ENCODE measurements at regions not wholly inside any gene's neighbourhood (a gene's known extent, or its start where the extent isn't known, plus 50 kb on each side); places are given as distances from the start of the nearest gene placed in this dataset.
"Not testable (repeated sequence)": the region's sequence is repeated elsewhere in the genome, so short reads cannot be mapped to it uniquely, and the experiment has no call there.

DNA sequence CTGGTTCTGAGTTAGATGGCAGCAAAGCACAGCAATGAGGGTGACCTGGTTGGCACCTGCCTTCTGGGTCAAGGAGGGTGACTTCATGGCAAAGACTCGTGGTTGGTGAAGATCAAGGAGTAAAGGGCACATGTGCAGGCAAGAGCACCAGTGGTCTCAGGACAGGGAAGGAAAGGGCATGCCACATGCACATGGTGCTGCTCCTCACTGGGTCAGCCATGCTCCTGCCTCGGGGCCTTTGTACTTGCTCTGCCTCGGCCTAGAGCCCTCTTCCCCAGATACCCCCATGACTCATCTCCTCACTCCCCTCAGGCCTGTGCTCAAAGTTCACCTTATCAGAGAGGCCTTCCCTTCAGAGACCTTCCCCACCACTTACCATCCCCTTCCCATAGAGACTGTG, 106.7 kb upstream of the KDM7A start:
- no peak for DNase-seq (ENCODE audit: low read depth in 4 of 4, low spot score in 2 of 4)

GRCh38 chr7:140281960-140282359, 105.2 kb upstream of the KDM7A start:
- no peak for DNase-seq (ENCODE audit: low read depth in 4 of 4, low spot score in 2 of 4)

DNA sequence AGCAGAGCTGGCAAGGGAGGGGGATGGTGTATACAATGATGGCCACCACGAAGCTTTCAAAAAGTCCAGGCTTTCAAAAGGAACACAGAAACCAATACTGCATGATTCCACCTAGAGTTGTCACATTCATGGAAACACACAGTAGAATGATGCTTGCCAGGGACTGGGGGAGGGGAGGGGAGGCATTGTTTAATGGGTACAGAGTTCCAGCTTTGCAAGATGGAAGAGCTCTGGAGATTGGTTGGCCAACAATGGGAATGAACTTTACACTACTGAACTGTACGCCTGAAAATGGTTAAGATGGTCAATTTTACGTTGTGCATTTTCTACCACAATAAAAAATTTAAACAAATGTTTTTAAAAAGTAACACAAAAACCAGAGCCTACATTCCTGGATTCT, 104.5 kb upstream of the KDM7A start:
- DNase-seq (ENCODE audit: low read depth in 4 of 4, low spot score in 2 of 4), result no peak

- no peak for DNase-seq (ENCODE audit: low read depth in 4 of 4, low spot score in 2 of 4)
Observed at GRCh38 chr7:140276001-140276400, 99.2 kb upstream of the KDM7A start.

- peak in 1 of 4 donors; percentile 16 for DNase-seq (ENCODE audit: low read depth in 4 of 4, low spot score in 2 of 4)
Observed at GRCh38 chr7:140275069-140275965, 98.5 kb upstream of the KDM7A start.

DNA sequence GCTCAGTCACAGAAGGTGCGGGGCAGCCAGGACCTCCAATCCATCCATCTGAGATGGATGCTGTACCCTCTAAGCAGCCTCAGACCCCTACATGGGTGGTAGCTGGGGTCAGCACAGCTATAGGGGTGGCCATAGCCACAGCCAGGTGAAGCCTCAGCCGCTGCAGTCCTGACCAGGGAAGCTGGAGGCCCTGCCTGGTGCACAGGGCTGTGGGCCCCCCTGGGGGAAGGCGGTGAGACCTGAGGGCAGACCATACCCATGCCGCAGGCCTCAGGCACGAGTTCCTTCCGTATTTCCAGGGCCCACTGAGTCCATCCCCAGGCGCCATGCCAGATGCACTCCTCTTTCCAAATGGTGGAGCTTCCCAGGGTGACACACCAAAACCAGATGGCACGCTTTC, 96.6 kb upstream of the KDM7A start:
- DNase-seq (ENCODE audit: low read depth in 4 of 4, low spot score in 2 of 4), result no peak

GRCh38 chr7:140271643-140271968, 94.8 kb upstream of the KDM7A start:
- not testable (repeated sequence) for DNase-seq (ENCODE audit: low read depth in 4 of 4, low spot score in 2 of 4)

- DNase-seq (ENCODE audit: low read depth in 4 of 4, low spot score in 2 of 4), result no peak
Observed at GRCh38 chr7:140269004-140269638, 92.3 kb upstream of the KDM7A start.

GRCh38 chr7:140267381-140268226, 90.8 kb upstream of the KDM7A start:
- DNase-seq (ENCODE audit: low read depth in 4 of 4, low spot score in 2 of 4), result no peak

GRCh38 chr7:140263277-140263676, 86.5 kb upstream of the KDM7A start:
- DNase-seq (ENCODE audit: low read depth in 4 of 4, low spot score in 2 of 4), result no peak

- no peak for DNase-seq (ENCODE audit: low read depth in 4 of 4, low spot score in 2 of 4)
Observed at GRCh38 chr7:140262242-140262903, 85.6 kb upstream of the KDM7A start.

- DNase-seq (ENCODE audit: low read depth in 4 of 4, low spot score in 2 of 4), result no peak
Observed at GRCh38 chr7:140261522-140261921, 84.7 kb upstream of the KDM7A start.

DNA sequence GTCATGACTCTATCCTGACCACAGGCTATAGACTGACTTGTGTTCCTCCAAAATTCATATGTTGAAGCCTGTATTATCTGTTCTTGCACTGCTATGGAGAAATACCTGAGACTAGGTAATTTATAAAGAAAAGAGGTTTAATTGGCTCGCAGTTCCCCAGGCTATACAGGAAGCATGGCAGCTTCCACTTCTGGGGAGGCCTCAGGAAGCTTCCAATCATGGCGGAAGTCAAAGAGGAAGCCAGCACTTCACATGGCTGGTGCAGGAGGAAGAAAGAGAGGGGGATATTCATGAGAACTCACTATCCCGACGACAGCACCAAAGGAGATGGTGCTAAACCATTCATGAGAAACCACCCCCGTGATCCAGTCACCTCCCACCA, 84.3 kb upstream of the KDM7A start:
- no peak for DNase-seq (ENCODE audit: low read depth in 4 of 4, low spot score in 2 of 4)

DNA sequence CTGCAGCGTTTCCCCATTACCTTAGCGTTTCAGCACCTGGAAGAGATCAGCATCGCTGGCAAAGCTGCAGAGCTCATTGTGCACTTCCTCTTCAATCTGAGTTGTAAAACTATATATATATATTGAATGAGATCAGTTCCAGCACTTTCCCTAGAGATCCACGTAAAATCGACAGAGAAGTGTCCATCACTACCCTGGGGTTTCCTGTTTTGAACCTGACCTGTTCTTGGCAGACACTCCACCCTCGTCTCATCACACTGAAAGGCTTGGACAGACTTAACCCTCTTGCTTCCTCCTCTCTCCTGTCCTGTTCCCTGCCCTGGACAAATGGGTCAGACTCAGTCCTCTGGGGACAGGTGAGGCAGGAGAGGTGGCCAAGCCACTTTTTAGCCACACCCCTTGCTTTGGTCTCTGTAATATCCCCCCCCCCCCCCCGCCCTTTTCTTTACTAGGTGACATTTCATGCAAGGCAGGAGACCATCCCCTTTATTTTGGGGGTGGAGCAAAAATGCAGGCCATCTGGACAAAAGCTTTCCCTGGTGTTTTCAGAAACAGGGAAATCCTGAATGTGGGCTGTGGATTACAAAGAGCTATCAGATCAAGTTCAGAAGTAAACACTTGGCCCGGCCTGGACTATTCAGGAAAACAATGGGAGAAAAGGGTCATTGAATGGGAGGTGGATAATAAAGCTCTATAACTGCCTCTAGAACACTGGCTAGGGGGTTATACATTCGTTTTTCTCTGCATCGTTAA, 83.7 kb upstream of the KDM7A start:
- DNase-seq (ENCODE audit: low read depth in 4 of 4, low spot score in 2 of 4), result no peak

DNA sequence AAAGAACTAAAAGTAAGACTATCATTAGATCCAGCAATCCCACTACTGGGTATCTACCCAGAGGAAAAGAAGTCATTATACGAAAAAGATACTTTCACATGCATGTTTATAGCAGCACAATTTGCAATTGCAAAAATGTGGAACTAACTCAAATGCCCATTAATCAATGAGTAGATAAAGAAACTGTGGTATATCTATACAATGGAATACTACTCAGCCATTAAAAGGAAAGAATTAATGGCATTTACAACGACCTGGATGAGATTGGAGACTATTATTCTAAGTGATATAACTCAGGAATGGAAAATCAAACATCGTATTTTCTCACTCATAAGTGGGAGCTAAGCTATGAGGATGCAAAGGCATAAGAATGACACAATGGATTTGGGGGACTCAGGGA, 80.5 kb upstream of the KDM7A start:
- not testable (repeated sequence) for DNase-seq (ENCODE audit: low read depth in 4 of 4, low spot score in 2 of 4)

DNA sequence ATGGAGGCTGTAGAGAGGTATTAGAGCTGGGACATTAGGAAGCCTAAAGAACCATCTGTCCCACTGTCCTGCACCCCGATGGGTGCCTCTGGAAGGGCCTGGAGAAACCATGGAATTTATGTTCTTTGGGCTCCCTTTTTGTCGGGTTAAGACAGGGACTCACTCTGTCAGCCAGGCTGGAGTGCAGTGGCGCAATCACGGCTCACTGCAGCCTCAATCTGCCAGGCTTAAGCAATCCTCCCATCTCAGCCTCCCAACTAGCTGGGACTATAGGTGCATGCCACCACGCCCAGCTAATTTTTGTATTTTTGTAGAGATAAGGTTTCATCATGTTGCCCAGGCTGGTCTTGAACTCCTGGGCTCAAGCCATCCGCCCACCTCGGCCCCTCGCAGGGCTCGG, 78.2 kb upstream of the KDM7A start:
- not testable (repeated sequence) for DNase-seq (ENCODE audit: low read depth in 4 of 4, low spot score in 2 of 4)

DNA sequence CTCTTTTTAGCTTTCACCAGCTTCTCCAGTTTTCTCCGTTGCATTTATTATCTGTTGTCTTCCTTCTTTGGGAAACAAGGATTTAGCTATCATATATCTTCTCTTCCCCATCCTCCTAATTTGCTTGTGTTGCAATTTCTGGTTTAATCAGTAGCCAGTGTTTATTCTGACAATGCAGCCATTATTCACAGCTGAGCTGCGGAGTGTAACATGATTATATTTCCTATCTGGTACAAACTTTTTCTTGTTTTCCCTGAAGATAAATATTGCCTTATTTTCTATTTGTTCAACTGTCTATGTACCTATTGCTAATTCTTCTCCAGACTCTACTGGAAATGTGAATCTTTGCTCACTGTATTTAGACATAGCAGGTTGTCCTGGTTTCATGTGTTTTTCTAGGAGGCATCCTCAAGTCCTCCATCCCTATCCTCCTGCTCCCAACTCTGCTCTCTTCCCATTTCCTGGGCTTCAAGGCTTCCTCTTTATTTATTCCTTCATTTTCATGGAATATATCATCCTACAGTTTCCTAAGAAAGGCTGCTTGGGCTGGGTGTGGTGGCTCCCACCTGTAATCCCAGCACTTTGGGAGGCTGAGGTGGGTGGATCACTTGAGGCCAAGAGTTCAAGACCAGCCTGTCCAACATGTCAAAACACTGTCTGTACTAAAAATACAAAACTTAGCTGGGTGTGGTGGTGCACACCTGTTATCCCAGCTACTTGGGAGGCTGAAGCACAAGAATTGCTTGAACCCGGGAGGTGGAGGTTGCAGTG, 72.4 kb upstream of the KDM7A start:
- DNase-seq (ENCODE audit: low read depth in 4 of 4, low spot score in 2 of 4), result no peak

DNA sequence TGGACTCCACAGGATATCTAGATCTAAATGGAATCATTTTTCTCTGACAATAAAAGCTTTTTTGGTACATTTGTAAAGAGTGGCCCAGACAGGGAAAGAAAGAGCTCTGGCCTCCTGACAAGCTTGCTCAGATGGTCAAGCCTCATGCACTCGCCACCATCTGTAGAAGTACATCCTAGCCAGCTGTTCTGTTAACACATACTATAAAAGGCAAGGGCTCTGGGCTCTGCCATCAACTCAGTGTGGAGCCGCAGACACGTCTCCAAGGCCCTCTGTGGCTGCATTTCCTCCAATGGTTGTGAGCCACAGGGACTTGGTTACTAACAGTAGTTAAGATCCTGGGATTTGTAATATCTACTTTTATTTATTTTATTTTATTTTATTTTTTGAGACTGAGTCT, 70.8 kb upstream of the KDM7A start:
- no peak for DNase-seq (ENCODE audit: low read depth in 4 of 4, low spot score in 2 of 4)

GRCh38 chr7:140245611-140246105, 68.9 kb upstream of the KDM7A start:
- no peak for DNase-seq (ENCODE audit: low read depth in 4 of 4, low spot score in 2 of 4)
